ENCODE measurements at regions not wholly inside any gene's neighbourhood (a gene's known extent, or its start where the extent isn't known, plus 50 kb on each side); places are given as distances from the start of the nearest gene placed in this dataset.

GRCh38 chr6:145331066-145331465 is 404.3 kb downstream of the EPM2A start:
- Histone ChIP-seq H3K27ac (no peak overlapping the region), H3K4me3 (ENCODE audit: low read depth, low read length) (no peak overlapping the region), H3K36me3 (no peaks in the 10 kb centered on the region), H3K27me3 (ENCODE audit: insufficient read depth, low read depth, severe bottlenecking) (no peaks in the 10 kb centered on the region), H3K9me3 (ENCODE audit: severe bottlenecking) (no peaks in the 10 kb centered on the region)
- no peak for DNase-seq
- no peak for TF ChIP-seq CTCF (IDR thresholded peaks at IDR 0.05; ENCODE audit: low read depth, low read length)

- no peaks in the 10 kb centered on the region for H3K27me3 ChIP-seq (ENCODE audit: insufficient read depth, low read depth, severe bottlenecking)
- no peak overlapping the region for H3K4me3 ChIP-seq (ENCODE audit: low read depth, low read length)
- no peak overlapping the region for H3K27ac ChIP-seq
- no peaks in the 10 kb centered on the region for H3K9me3 ChIP-seq (ENCODE audit: severe bottlenecking)
- no peak for TF ChIP-seq CTCF (IDR thresholded peaks at IDR 0.05; ENCODE audit: low read depth, low read length)
- H3K36me3 ChIP-seq, result no peaks in the 10 kb centered on the region
- no peak for DNase-seq
Observed at GRCh38 chr6:145332011-145332410, 403.3 kb downstream of the EPM2A start.

GRCh38 chr6:145336119-145336518 is 399.2 kb downstream of the EPM2A start:
- Histone ChIP-seq H3K9me3 (ENCODE audit: severe bottlenecking) (no peaks in the 10 kb centered on the region), H3K36me3 (no peaks in the 10 kb centered on the region), H3K27ac (no peak overlapping the region), H3K27me3 (ENCODE audit: insufficient read depth, low read depth, severe bottlenecking) (no peaks in the 10 kb centered on the region), H3K4me3 (ENCODE audit: low read depth, low read length) (no peak overlapping the region)
- TF ChIP-seq CTCF (IDR thresholded peaks at IDR 0.05; ENCODE audit: low read depth, low read length), result no peak
- no peak for DNase-seq

GRCh38 chr6:145339089-145339488 is 396.2 kb downstream of the EPM2A start:
- TF ChIP-seq CTCF (IDR thresholded peaks at IDR 0.05; ENCODE audit: low read depth, low read length), result no peak
- H3K27ac ChIP-seq, result no peak overlapping the region
- H3K27me3 ChIP-seq (ENCODE audit: insufficient read depth, low read depth, severe bottlenecking), result no peaks in the 10 kb centered on the region
- DNase-seq, result no peak
- no peak overlapping the region for H3K4me3 ChIP-seq (ENCODE audit: low read depth, low read length)
- H3K9me3 ChIP-seq (ENCODE audit: severe bottlenecking), result no peaks in the 10 kb centered on the region
- no peaks in the 10 kb centered on the region for H3K36me3 ChIP-seq

- Histone ChIP-seq H3K36me3 (no peaks in the 10 kb centered on the region), H3K27me3 (ENCODE audit: insufficient read depth, low read depth, severe bottlenecking) (no peaks in the 10 kb centered on the region), H3K9me3 (ENCODE audit: severe bottlenecking) (no peaks in the 10 kb centered on the region), H3K4me3 (ENCODE audit: low read depth, low read length) (no peak overlapping the region), H3K27ac (no peak overlapping the region)
- no peak for TF ChIP-seq CTCF (IDR thresholded peaks at IDR 0.05; ENCODE audit: low read depth, low read length)
- no peak for DNase-seq
Observed at GRCh38 chr6:145340256-145340655, 395.1 kb downstream of the EPM2A start.

- H3K36me3 ChIP-seq, result no peaks in the 10 kb centered on the region
- H3K4me3 ChIP-seq (ENCODE audit: low read depth, low read length), result no peak overlapping the region
- no peak overlapping the region for H3K27ac ChIP-seq
- TF ChIP-seq CTCF (IDR thresholded peaks at IDR 0.05; ENCODE audit: low read depth, low read length), result no peak
- H3K27me3 ChIP-seq (ENCODE audit: insufficient read depth, low read depth, severe bottlenecking), result no peaks in the 10 kb centered on the region
- H3K9me3 ChIP-seq (ENCODE audit: severe bottlenecking), result no peaks in the 10 kb centered on the region
- DNase-seq, result no peak
Observed at GRCh38 chr6:145345094-145345493, 390.2 kb downstream of the EPM2A start.

All from WERI-Rb-1 (cell line).